H1 (cell line): ENCODE measurements at regions not wholly inside any gene's neighbourhood (a gene's known extent, or its start where the extent isn't known, plus 50 kb on each side); places are given as distances from the start of the nearest gene placed in this dataset.

Experiments
- CTCF ChIP-seq, 3 experiments: IDR thresholded peaks; 1 replicate in 2 of 3; 2 replicates in 1 of 3; pipeline versions ENCODE4 v1.5.1 to v1.6.1; 2011; ENCODE audit warnings: low read length in 3 of 3, mild to moderate bottlenecking in 3 of 3, inconsistent platforms in 2 of 3, low read depth in 1 of 3, moderate library complexity in 1 of 3; ENCODE audit not compliant: insufficient read depth in 1 of 3; ENCODE audit errors: control extremely low read depth in 1 of 3
- EGR1 ChIP-seq: IDR thresholded peaks from 2 replicates; pipeline ENCODE4 v1.6.1; 2011; ENCODE audit warnings: low read depth, low read length, borderline replicate concordance
- NRF1 ChIP-seq: IDR thresholded peaks from 2 replicates; pipeline ENCODE4 v1.6.1; 2011; ENCODE audit warnings: mild to moderate bottlenecking, low read depth, low read length, improper control_type of control experiment
- POLR2A ChIP-seq, 2 experiments: IDR thresholded peaks; 1 replicate in 1 of 2; 2 replicates in 1 of 2; pipeline ENCODE4 v1.6.1; 2011; ENCODE audit warnings: low read depth in 2 of 2, low read length in 2 of 2, mild to moderate bottlenecking in 2 of 2; ENCODE audit errors: control extremely low read depth in 1 of 2
- SRF ChIP-seq: IDR thresholded peaks from 2 replicates; pipeline ENCODE4 v1.6.1; 2011; ENCODE audit warnings: mild to moderate bottlenecking, low read depth, low read length, moderate library complexity

- TF ChIP-seq NRF1 (no peak), CTCF (IDR thresholded peaks at IDR 0.05; ENCODE audit: control extremely low read depth in 1 of 3, insufficient read depth in 1 of 3, low read depth in 1 of 3, low read length in 3 of 3) (no peak), SRF (no peak), POLR2A (IDR thresholded peaks at IDR 0.05; ENCODE audit: control extremely low read depth in 1 of 2, low read depth in 2 of 2, low read length in 2 of 2) (no peak), EGR1 (no peak)
Measured at GRCh38 chr22:22705328-22706100, 61.1 kb downstream of the GGTLC2 start.
